C4-2B (cell line): ENCODE measurements at regions not wholly inside any gene's neighbourhood (a gene's known extent, or its start where the extent isn't known, plus 50 kb on each side); places are given as distances from the start of the nearest gene placed in this dataset.

Source experiments
- ZFX ChIP-seq: fragments of 450-650 bp; IDR thresholded peaks from 2 replicates; pipeline ENCODE4 v1.6.1; 2017
- TF ChIP-seq, protein P1 (sequence below): fragments of 450-650 bp; conservative IDR thresholded peaks from 2 replicates; pipeline ENCODE4 v1.5.1; 2017; ENCODE audit warnings: mild to moderate bottlenecking

GRCh38 chr2:215885536-215885935 lies 127.8 kb downstream of the MREG start:
- TF ChIP-seq, protein P1, sequence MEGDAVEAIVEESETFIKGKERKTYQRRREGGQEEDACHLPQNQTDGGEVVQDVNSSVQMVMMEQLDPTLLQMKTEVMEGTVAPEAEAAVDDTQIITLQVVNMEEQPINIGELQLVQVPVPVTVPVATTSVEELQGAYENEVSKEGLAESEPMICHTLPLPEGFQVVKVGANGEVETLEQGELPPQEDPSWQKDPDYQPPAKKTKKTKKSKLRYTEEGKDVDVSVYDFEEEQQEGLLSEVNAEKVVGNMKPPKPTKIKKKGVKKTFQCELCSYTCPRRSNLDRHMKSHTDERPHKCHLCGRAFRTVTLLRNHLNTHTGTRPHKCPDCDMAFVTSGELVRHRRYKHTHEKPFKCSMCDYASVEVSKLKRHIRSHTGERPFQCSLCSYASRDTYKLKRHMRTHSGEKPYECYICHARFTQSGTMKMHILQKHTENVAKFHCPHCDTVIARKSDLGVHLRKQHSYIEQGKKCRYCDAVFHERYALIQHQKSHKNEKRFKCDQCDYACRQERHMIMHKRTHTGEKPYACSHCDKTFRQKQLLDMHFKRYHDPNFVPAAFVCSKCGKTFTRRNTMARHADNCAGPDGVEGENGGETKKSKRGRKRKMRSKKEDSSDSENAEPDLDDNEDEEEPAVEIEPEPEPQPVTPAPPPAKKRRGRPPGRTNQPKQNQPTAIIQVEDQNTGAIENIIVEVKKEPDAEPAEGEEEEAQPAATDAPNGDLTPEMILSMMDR: no peak
- no peak for TF ChIP-seq ZFX
